NCI-H748 treated with DMSO at 0.1 percent for 48 hours (cell line): ENCODE measurements at regions not wholly inside any gene's neighbourhood (a gene's known extent, or its start where the extent isn't known, plus 50 kb on each side); places are given as distances from the start of the nearest gene placed in this dataset.

Experiments used
- DNase-seq: peaks from one replicate; lab custom pipeline; 2025; lab: John Stamatoyannopoulos, UW

- no peak for DNase-seq
Measured at GRCh38 chr2:177059293-177059692, 153.3 kb upstream of the HNRNPA3 start.

DNA sequence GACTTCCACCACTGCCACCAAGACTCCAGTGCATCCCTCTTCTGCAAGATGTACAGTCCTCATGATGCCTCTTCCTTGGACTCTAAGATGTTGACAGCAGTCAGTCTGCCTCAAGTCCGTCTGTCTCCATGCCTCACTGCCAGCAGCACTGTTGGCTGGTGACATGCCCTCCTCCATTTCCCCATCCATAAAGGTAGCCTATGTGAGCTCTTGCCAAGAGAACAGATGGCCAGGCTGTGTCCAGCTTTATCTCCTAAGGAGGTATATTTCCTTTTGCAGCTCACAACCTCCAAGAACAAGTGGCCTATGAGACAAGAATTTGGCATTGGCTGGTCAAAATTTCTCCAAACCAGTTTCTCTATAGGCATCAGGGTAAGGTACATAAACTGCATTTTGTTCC is 149.3 kb upstream of the HNRNPA3 start:
- DNase-seq = no peak

DNA sequence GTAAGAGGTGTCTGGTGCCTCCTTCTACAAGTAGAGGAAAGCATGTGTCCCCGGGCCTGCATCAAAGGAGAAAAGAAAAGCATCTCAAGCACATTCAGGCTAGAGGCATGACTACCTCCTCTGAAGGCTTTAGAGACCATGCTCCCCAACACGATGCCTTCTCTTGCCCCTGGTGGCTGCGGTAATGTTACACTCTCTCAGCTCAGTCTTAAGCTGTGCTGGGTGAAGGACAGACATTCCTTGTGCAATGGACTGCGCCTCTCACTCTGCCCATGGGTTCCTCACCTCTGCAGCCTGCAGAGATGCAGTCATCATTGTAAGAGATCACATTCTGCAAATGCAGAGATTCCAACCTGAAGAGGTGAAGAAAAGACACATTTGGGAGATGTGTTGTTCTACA is 148.2 kb upstream of the HNRNPA3 start:
- no peak for DNase-seq

GRCh38 chr2:177068967-177069366 is 143.6 kb upstream of the HNRNPA3 start:
- DNase-seq = no peak

DNA sequence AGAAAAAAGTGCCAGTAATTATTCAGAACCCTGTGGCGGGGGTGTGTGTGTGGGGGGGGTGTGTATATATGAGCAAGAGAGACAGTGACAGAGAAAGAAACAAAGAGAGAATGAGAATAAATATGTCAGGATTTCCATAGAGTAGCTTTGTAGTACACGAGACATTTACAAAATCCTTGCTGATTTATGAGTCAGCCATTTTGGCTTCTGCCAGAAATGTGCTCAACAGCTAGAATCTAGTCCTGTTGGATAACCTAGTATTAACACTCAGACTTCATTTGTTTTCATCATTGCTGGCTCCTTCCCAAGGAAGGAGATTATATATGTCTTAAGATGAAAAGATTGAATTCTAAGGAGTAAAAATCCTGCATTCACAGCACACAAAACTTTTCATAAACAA is 140.5 kb upstream of the HNRNPA3 start:
- no peak for DNase-seq

GRCh38 chr2:177073611-177074010 is 139.0 kb upstream of the HNRNPA3 start:
- DNase-seq = no peak

DNA sequence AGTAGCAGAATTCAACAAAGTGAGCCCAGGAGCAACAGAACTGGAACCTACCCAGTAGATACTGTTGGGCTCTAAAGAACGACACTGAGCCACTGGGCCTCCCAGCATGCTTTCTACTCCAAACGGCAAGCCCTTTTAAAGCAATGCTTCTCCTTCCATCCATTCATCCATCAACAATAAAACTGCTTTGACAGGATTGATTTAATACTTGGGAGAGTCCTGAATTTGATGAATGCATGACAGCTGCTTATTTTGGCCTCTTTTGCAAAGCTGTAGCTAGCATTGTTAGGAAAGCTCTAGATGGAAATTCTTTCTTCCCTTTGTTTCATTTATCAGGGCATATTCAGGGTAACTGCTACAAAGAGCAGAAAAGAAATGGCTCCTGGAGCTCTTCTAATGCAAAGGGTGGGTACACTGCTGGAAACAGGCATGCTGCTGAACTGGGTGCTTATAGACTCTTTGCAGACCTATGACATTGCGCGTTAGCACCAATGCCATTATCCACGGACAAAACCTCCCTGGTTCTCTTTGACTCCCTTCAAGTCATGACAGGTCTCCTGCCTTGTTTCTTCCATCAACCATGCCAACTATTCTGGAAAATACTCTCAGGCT is 138.4 kb upstream of the HNRNPA3 start:
- no peak for DNase-seq

GRCh38 chr2:177075254-177075653 is 137.3 kb upstream of the HNRNPA3 start:
- no peak for DNase-seq

GRCh38 chr2:177076636-177077179 is 135.9 kb upstream of the HNRNPA3 start:
- peak; percentile 20 for DNase-seq

GRCh38 chr2:177077778-177078177 is 134.8 kb upstream of the HNRNPA3 start:
- no peak for DNase-seq

DNA sequence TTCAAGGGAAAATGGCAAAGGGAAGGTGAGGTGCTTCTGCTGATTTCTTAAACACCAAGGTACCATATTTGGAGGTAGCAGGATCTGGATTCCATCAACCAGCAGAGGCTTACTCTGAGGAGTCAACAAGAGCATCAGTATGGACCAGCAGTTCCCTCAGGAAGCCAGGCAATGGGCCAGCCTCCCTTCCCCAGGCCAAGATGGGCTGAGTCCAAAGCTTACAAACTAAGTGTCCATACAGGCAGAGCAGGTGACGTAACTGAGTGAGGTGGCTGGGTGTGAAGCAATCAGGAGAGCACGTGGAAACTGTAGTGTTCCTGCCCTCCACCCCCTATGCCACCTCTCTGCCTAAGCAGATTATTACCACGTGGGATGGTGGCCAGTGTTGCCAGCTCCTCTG is 134.2 kb upstream of the HNRNPA3 start:
- no peak for DNase-seq

GRCh38 chr2:177078855-177079254 is 133.7 kb upstream of the HNRNPA3 start:
- no peak for DNase-seq

DNA sequence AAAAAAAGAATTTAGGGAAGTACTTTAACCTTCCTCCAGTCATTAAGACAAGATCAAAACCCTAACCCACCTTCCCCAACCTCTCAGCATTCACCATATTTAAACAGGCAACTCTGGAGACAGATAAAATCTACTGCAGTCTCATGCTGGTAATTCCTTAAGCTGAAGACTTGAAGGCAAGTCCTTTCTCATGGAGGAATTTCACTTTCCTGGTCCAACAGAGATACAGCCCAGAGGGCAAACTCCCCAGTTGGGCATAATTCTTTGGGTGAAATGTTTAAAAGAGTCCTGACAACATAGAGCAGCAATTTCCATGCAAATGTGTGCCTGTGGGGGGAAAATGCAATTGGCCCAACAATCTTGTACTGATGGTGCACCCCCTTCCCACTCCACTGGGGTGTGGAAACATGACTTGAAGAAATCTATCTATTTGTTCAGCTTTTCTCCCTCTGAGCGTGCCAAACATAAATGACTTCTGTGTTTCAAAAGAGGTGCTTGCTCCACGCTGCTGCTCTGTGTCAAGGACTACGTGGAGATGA is 131.8 kb upstream of the HNRNPA3 start:
- no peak for DNase-seq

DNA sequence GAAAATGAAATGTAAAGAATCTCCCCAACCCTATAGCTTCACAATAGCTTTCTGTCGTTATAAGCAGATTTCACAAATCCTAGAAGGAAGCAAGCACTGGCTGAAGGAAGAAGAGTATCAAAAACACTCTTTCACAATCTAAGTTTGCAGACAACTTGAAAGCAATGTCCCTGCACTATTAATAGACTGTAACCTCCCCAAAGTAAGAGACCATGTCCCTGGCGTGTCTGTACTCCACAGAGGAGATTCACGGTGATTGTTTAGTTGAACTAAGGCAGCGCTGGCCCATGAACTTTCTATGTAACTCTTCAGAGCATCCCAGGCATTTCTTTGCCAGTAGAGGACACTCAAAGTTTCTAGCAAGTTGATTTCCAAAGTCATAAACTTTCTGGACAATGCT is 128.0 kb upstream of the HNRNPA3 start:
- DNase-seq = no peak

DNA sequence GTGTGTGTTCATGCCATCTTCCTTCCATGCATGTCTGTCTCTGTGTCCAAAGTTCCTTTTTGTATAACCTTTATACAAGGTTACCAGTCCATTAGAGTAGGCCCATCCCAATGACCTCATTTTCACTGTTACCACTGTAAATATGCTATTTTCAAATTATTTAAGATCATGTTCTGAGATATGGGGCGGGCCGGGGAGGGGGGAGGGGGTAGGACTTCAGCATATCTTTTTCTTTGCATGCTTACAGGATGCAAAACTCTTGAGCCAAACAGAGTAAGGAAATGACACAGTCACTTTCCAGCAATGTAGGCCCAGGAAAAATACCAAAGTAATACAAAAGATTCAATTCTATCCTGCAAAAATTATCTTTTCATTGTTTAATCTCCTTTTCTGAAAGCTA is 124.1 kb upstream of the HNRNPA3 start:
- no peak for DNase-seq

GRCh38 chr2:177090967-177091366 is 121.6 kb upstream of the HNRNPA3 start:
- DNase-seq = no peak

DNA sequence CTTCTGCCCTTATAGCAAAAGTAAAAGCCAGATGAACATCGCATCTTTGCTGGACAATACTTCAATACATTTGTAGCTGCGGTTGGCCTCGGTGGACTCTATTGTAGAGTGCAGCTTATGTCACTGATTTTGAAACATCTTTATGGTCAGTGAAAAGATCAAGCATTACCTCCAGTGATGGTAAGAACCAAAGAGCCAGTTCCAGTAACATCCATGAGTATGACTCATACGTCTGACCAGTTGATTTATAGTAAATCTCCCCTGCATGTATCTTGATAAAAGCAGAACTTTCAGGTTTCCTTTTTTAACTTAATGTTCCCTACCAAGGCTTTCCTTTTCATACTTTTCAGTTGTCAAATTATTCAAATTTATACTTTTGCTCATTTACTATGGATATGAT is 119.2 kb upstream of the HNRNPA3 start:
- DNase-seq = no peak

DNA sequence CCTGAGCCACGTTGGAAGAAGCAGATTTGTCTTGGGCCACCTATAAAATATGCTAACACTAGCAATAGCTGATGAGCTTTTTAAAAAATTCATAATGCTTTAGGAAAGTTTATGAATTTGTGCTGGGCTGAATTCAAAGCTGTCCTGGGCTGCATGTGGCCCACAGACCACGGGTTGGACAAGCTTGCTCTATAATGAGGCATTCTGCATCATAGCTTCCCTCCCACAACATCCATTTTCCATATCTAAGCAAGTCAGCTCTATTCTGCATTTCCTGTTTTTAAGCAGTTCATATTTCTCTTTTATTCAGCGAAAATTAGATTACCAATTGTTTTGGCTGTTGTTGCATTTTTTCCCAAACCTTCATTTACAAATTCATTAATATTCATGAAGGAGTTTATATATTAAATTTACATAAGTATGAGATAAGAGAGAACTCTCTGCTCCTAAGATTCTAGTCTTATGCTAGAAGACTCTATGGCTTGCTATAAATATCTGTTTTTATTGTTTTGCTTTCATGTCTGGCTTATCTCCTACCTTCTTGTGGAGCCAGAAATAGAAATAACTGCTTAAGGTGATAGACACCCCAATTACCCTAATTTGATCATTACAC is 114.5 kb upstream of the HNRNPA3 start:
- no peak for DNase-seq

DNA sequence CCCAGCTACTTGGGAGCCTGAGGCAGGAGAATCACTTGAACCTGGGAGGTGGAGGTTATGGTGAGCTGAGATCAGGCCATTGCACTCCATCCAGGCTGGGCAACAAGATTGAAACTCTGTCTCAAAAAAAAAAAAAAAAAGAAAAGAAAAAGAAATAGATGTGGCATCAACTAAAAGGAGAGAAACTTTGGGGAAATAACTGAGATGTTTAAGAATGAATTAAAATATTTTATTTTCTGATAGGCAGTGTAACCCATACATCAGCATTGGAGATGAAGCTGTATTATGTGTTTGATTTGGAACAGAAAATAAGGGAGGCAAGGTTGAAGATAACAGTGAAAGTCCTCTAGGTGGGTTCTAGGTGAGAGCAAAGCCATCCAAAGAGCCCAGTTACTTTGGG is 110.7 kb upstream of the HNRNPA3 start:
- DNase-seq = no peak

GRCh38 chr2:177106212-177106611 is 106.4 kb upstream of the HNRNPA3 start:
- DNase-seq = peak; percentile 6

GRCh38 chr2:177108890-177109289 is 103.7 kb upstream of the HNRNPA3 start:
- no peak for DNase-seq

DNA sequence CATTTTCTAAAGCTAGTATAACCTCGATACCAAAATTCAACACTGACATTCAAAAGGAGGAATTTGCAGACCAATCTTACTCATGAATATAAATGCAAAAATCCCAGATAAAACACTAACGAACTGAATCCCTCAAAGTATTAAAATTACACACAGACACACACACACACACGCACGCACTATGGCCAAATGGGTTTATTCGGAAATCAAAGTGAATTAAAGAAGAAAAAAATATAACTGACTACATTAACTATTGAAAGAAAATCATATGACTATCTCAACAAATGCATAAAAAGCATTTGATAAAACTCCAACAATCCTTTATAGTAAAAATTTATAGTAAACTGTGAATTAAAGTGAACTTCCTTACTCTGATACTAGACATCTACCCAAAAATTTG is 97.9 kb upstream of the HNRNPA3 start:
- DNase-seq = no peak

- no peak for DNase-seq
Measured at GRCh38 chr2:177117755-177118154, 94.8 kb upstream of the HNRNPA3 start.

DNA sequence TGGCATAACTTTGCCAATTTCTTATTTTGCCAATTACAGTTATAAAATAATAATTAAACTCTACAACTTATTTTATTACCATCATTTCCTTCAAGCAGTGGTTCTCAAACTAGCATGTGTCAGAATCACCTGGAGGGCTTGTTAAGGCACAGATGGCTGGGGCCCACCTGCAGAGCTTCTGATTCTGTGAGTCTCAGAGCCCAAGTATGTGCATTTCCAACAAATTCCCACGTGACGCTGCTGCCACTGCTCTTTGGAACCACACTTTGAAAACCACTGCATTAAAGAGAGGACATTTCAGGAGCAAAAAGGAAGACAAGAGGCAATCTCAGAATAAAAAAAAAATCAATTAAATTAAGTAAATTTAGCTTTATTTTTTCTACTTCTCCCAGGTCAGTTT is 94.0 kb upstream of the HNRNPA3 start:
- no peak for DNase-seq
